ENCODE measurements at regions not wholly inside any gene's neighbourhood (a gene's known extent, or its start where the extent isn't known, plus 50 kb on each side); places are given as distances from the start of the nearest gene placed in this dataset.
A peak's percentile ranks its signal among the peaks of the same experiment; 100 is the strongest.

DNA sequence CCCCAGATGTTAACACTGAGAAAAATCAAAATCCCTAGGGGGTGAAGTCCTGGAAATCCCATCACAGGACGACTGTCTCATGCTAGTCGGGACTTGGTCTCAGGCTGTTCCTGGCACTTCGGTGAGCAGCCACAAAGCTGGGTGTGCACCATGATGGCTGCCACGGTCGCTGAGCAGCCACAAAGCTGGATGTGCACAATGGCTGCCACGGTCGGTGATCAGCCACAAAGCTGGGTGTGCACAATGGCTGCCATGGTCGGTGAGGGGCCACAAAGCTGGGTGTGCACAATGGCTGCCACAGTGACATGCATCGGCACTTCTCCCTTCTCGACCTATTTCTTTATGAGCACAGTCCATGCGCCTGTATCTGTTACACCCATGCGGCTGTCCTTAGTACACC lies 505.1 kb downstream of the TCERG1L start:
- H3K9me3 Mint-ChIP-seq, result no peaks in the 10 kb centered on the region
- H3K27me3 Mint-ChIP-seq (ENCODE audit: low read depth), result peaks cover 1% of the 10 kb centered on the region; the same call in 1 of the 2 replicates
- H4K20me1 ChIP-seq (ENCODE audit: control insufficient read depth, insufficient read depth, insufficient read length), result peaks cover 3% of the 10 kb centered on the region
- H2BK20ac ChIP-seq (ENCODE audit: low read depth, low read length, poor library complexity, severe bottlenecking), result no peak overlapping the region
- H3K79me1 ChIP-seq (ENCODE audit: insufficient read depth, low read depth, low read length, poor library complexity, severe bottlenecking), result no peaks in the 10 kb centered on the region
- H3T11ph ChIP-seq (ENCODE audit: low read length), result no peak overlapping the region
- peak overlapping the region; percentile 7 for H3K18ac ChIP-seq (ENCODE audit: insufficient read length, low read depth, low read length)
- no peaks in the 10 kb centered on the region for H3K27me3 ChIP-seq (ENCODE audit: insufficient read depth, low read length)
- H2BK120ac ChIP-seq (ENCODE audit: low read depth, low read length, poor library complexity, severe bottlenecking), result no peak overlapping the region
- H3K79me2 ChIP-seq (ENCODE audit: insufficient read depth, low read length), result no peaks in the 10 kb centered on the region
- TF ChIP-seq, protein P1, sequence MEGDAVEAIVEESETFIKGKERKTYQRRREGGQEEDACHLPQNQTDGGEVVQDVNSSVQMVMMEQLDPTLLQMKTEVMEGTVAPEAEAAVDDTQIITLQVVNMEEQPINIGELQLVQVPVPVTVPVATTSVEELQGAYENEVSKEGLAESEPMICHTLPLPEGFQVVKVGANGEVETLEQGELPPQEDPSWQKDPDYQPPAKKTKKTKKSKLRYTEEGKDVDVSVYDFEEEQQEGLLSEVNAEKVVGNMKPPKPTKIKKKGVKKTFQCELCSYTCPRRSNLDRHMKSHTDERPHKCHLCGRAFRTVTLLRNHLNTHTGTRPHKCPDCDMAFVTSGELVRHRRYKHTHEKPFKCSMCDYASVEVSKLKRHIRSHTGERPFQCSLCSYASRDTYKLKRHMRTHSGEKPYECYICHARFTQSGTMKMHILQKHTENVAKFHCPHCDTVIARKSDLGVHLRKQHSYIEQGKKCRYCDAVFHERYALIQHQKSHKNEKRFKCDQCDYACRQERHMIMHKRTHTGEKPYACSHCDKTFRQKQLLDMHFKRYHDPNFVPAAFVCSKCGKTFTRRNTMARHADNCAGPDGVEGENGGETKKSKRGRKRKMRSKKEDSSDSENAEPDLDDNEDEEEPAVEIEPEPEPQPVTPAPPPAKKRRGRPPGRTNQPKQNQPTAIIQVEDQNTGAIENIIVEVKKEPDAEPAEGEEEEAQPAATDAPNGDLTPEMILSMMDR (conservative IDR thresholded peaks at IDR 0.05), result no peak
- H3K9me3 ChIP-seq (ENCODE audit: control insufficient read depth, low read depth, low read length), result no peaks in the 10 kb centered on the region
- no CpG with 5 or more reads among the region's 12 CpGs for WGBS (ENCODE audit: extremely low coverage, insufficient read length, low lambda C conversion rate)
- no peak overlapping the region for H4K5ac ChIP-seq (ENCODE audit: insufficient read length, low read depth, low read length)
- H3K23me2 ChIP-seq (ENCODE audit: insufficient read length, low read depth, low read length, poor library complexity, severe bottlenecking), result no peaks in the 10 kb centered on the region
- no peak overlapping the region for H2BK12ac ChIP-seq (ENCODE audit: insufficient read length, low read depth, low read length)
- H2BK15ac ChIP-seq (ENCODE audit: low read depth, low read length), result no peak overlapping the region
- H3K4me1 ChIP-seq (ENCODE audit: insufficient read depth, low read length), result no peaks in the 10 kb centered on the region
- DNase-seq, result peak; percentile 18
- no peak overlapping the region for H4K91ac ChIP-seq (ENCODE audit: insufficient read length, low read depth, low read length)
- H3K9ac ChIP-seq (ENCODE audit: extremely low read depth, insufficient read length, low read length), result no peak overlapping the region
- H3K14ac ChIP-seq (ENCODE audit: insufficient read depth, low read length), result no peak overlapping the region
- H3K4me2 ChIP-seq (ENCODE audit: insufficient read depth, insufficient read length, low read length), result no peak overlapping the region
- H3K4me3 Mint-ChIP-seq, result no peak overlapping the region
- no peak overlapping the region for H2BK5ac ChIP-seq (ENCODE audit: insufficient read length, low read length)
- H3K36me3 Mint-ChIP-seq (ENCODE audit: insufficient read depth in 1 of 3, low read depth in 3 of 3), result no peaks in the 10 kb centered on the region
- H3K27ac ChIP-seq (ENCODE audit: insufficient read length, low read depth, low read length), result no peak overlapping the region
- no peak overlapping the region for H3K23ac ChIP-seq (ENCODE audit: insufficient read length, low read depth, low read length)
- H3K4ac ChIP-seq (ENCODE audit: low read depth, low read length), result no peak overlapping the region
- H3K4me1 Mint-ChIP-seq, result peaks cover 16 to 20% of the 10 kb centered on the region in 2 experiments
- no peak overlapping the region for H2AFZ ChIP-seq (ENCODE audit: low read length)
- no peak overlapping the region for H3K56ac ChIP-seq (ENCODE audit: insufficient read length, low read depth, low read length)
- H3K27ac Mint-ChIP-seq, result no peak overlapping the region
- H4K8ac ChIP-seq (replicated peaks; ENCODE audit: insufficient read length, low read depth, low read length), result no peak overlapping the region
- no peak overlapping the region for H2AK5ac ChIP-seq (ENCODE audit: insufficient read length, low read length)

Data from H9 (cell line).